MM.1S (cell line): ENCODE measurements at regions not wholly inside any gene's neighbourhood (a gene's known extent, or its start where the extent isn't known, plus 50 kb on each side); places are given as distances from the start of the nearest gene placed in this dataset.

Source experiments
- DNase-seq: peaks from one replicate; pipeline ENCODE4 v3.0.0-alpha.2; 2015
- H2AFZ ChIP-seq: fragments of 300-600 bp; sonication (generic); 2 replicates; pipeline ENCODE4 v1.6.0; 2016; ENCODE audit warnings: antibody characterized with exemption, low read length
- H3F3A ChIP-seq: fragments of 300-600 bp; sonication (generic); 2 replicates; pipeline ENCODE4 v1.6.1; 2016; ENCODE audit warnings: mild to moderate bottlenecking, antibody characterized with exemption, low read length, moderate library complexity, mixed read lengths; ENCODE audit not compliant: insufficient read depth
- H3K27ac ChIP-seq: fragments of 300-600 bp; sonication (generic); 2 replicates; pipeline ENCODE4 v1.5.1; 2016; ENCODE audit warnings: mild to moderate bottlenecking, low read length
- H3K27me3 ChIP-seq: fragments of 300-600 bp; sonication (generic); replicated peaks from 2 replicates; pipeline ENCODE4 v1.6.0; 2016; ENCODE audit warnings: low read length; ENCODE audit not compliant: insufficient read depth
- H3K36me3 ChIP-seq: fragments of 300-600 bp; sonication (generic); replicated peaks from 2 replicates; pipeline ENCODE4 v1.6.1; 2016; ENCODE audit warnings: mild to moderate bottlenecking, low read length, mixed read lengths; ENCODE audit not compliant: insufficient read depth
- H3K4me1 ChIP-seq: fragments of 300-600 bp; sonication (generic); 2 replicates; pipeline ENCODE4 v1.6.1; 2016; ENCODE audit warnings: low read length, mixed read lengths
- H3K4me2 ChIP-seq: fragments of 300-600 bp; sonication (generic); 2 replicates; pipeline ENCODE4 v1.6.0; 2016; ENCODE audit warnings: low read depth, low read length
- H3K4me3 ChIP-seq: fragments of 300-600 bp; sonication (generic); 2 replicates; pipeline ENCODE4 v1.5.1; 2016; ENCODE audit warnings: low read length, mixed read lengths
- H3K79me2 ChIP-seq: fragments of 300-600 bp; sonication (generic); 2 replicates; pipeline ENCODE4 v1.6.1; 2016; ENCODE audit warnings: mixed run types, low read length, mixed read lengths
- H3K9ac ChIP-seq: fragments of 300-600 bp; sonication (generic); 2 replicates; pipeline ENCODE4 v1.6.1; 2016; ENCODE audit warnings: low read length, mixed read lengths
- H3K9me2 ChIP-seq: fragments of 300-600 bp; sonication (generic); replicated peaks from 2 replicates; pipeline ENCODE4 v1.6.1; 2016; ENCODE audit warnings: mild to moderate bottlenecking, low read length, mixed read lengths; ENCODE audit not compliant: insufficient read depth
- H3K9me3 ChIP-seq: fragments of 300-600 bp; sonication (generic); replicated peaks from 2 replicates; pipeline ENCODE4 v1.6.1; 2016; ENCODE audit warnings: mild to moderate bottlenecking, low read length, mixed read lengths; ENCODE audit not compliant: insufficient read depth
- H4K20me1 ChIP-seq: fragments of 300-600 bp; sonication (generic); 2 replicates; pipeline ENCODE4 v1.6.1; 2016; ENCODE audit warnings: mild to moderate bottlenecking, low read length, moderate library complexity, mixed read lengths; ENCODE audit not compliant: insufficient read depth
- EZH2 ChIP-seq: fragments of 300-600 bp; sonication (generic); optimal IDR thresholded peaks from 2 replicates; pipeline ENCODE3; 2017; ENCODE audit warnings: low read depth, mild to moderate bottlenecking, antibody characterized with exemption, low read length, mixed read lengths
- EZH2phosphoT487 ChIP-seq: fragments of 300-600 bp; sonication (generic); IDR thresholded peaks from 2 replicates; pipeline ENCODE4 v1.6.1; 2018; ENCODE audit warnings: antibody characterized with exemption, low read length
- TF ChIP-seq, protein P1 (sequence below): fragments of 300-600 bp; sonication (generic); IDR thresholded peaks from 2 replicates; pipeline ENCODE4 v1.5.1; 2016; ENCODE audit warnings: antibody characterized with exemption, low read length, mixed read lengths

DNA sequence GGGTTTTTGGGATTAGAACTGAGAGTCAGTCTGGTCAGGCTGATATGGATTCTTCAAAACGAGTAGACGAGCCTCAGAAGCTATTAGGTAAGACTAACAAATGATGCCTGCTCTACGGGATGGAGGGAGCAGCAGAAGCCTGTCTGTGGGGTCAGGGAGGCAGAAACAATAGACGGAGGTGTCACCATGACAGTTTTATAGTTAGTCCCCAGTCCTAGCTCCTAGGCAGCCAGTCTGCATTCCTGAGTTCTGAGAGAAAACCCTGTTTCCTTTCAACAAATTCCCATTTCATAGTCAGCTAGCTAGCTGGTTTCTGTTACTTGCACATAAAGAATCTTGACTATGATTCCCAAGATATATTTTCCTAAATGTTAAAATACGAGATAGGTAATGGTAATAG, 542.1 kb downstream of the PID1 start:
- Histone ChIP-seq H3K4me3 (no peak overlapping the region), H2AFZ (no peak overlapping the region), H3K27me3 (no peaks in the 10 kb centered on the region), H3K9me3 (no peaks in the 10 kb centered on the region), H3K4me2 (no peak overlapping the region), H3K27ac (no peak overlapping the region), H3K9ac (no peak overlapping the region), H3K79me2 (no peaks in the 10 kb centered on the region), H3K4me1 (no peaks in the 10 kb centered on the region), H3F3A (no peaks in the 10 kb centered on the region), H4K20me1 (no peaks in the 10 kb centered on the region), H3K36me3 (no peaks in the 10 kb centered on the region), H3K9me2 (no peaks in the 10 kb centered on the region)
- no peak for DNase-seq
- TF ChIP-seq EZH2 (no peak), EZH2phosphoT487 (no peak)
- TF ChIP-seq, protein P1, sequence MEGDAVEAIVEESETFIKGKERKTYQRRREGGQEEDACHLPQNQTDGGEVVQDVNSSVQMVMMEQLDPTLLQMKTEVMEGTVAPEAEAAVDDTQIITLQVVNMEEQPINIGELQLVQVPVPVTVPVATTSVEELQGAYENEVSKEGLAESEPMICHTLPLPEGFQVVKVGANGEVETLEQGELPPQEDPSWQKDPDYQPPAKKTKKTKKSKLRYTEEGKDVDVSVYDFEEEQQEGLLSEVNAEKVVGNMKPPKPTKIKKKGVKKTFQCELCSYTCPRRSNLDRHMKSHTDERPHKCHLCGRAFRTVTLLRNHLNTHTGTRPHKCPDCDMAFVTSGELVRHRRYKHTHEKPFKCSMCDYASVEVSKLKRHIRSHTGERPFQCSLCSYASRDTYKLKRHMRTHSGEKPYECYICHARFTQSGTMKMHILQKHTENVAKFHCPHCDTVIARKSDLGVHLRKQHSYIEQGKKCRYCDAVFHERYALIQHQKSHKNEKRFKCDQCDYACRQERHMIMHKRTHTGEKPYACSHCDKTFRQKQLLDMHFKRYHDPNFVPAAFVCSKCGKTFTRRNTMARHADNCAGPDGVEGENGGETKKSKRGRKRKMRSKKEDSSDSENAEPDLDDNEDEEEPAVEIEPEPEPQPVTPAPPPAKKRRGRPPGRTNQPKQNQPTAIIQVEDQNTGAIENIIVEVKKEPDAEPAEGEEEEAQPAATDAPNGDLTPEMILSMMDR = no peak

DNA sequence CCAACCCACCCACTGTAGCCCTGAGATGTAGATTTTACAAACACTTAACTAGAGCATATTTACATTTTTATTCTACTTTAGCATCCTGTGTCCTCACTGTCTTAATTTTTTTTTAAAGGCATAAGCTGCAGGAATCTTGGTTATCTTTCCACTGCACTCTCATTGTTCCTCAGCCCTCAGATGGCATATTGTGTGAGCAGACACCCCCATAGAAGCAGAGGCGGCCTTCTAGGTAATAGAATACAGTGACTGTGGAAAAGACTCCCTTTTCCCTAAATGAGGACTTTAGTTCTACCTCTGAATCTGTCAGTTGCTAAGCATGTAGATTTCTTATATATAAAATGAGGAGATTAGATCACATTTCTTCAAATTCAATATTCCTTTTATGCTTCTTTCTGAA, 543.5 kb upstream of the SPHKAP start:
- no peak for DNase-seq
- TF ChIP-seq EZH2phosphoT487 (no peak), EZH2 (no peak)
- no peak overlapping the region for H3K27ac ChIP-seq

DNA sequence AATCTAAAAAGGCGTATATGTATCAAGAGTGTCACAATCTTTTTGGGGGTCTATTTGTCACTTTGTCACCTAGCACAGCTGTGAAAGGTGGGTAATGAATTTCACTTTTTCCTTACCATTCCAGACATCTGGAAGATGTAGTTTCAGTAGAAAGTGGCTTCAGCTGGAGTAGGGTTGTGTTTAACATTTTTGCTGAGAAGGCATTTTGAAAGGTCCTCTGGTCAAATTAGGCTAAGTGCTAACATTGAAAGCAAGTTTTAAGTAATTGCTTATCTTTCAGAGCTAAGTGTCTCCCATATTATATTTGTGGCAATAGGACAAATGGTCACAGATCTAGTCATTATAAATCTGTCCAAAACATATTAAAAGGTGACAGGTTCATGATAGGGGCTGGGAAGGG, 542.1 kb upstream of the SPHKAP start:
- Histone ChIP-seq H3K9me3 (no peaks in the 10 kb centered on the region), H3K27ac (no peak overlapping the region), H3K4me2 (no peak overlapping the region), H4K20me1 (no peaks in the 10 kb centered on the region), H3F3A (no peaks in the 10 kb centered on the region), H3K36me3 (no peaks in the 10 kb centered on the region), H2AFZ (no peak overlapping the region), H3K27me3 (no peaks in the 10 kb centered on the region), H3K9ac (no peak overlapping the region), H3K79me2 (no peaks in the 10 kb centered on the region), H3K4me3 (no peak overlapping the region), H3K9me2 (no peaks in the 10 kb centered on the region), H3K4me1 (no peaks in the 10 kb centered on the region)
- TF ChIP-seq EZH2phosphoT487 (no peak), EZH2 (no peak)
- TF ChIP-seq, protein P1 = no peak
- DNase-seq = no peak

More for the DNA sequence above, 543.5 kb upstream of the SPHKAP start:
- Histone ChIP-seq H3K79me2 (no peaks in the 10 kb centered on the region), H4K20me1 (no peaks in the 10 kb centered on the region), H3F3A (no peaks in the 10 kb centered on the region), H3K9ac (no peak overlapping the region), H3K9me2 (no peaks in the 10 kb centered on the region), H3K4me1 (no peaks in the 10 kb centered on the region), H2AFZ (no peak overlapping the region), H3K36me3 (no peaks in the 10 kb centered on the region), H3K9me3 (no peaks in the 10 kb centered on the region), H3K4me2 (no peak overlapping the region), H3K27me3 (no peaks in the 10 kb centered on the region), H3K4me3 (no peak overlapping the region)

DNA sequence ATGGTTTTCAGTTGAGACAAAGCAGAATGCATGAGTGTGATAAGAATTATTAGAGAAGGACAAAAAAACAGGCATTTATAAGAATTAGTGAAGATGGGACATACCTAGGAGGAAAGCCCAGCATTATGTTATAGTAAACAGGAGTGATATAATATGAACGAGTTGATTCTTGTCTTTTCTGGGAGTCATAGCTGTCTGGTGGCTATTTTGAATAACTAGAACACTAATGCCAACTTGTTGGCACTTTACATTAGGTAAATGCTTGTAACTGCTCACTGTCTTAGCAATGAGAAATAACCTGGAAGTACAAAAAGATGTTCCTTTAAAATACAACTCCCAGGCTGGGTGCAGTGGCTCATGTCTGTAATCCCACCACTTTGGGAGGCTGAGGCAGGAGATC, 540.8 kb upstream of the SPHKAP start:
- Histone ChIP-seq H3K4me1 (no peaks in the 10 kb centered on the region), H3K79me2 (no peaks in the 10 kb centered on the region), H3K4me2 (no peak overlapping the region), H4K20me1 (no peaks in the 10 kb centered on the region), H3K27ac (no peak overlapping the region), H3F3A (no peaks in the 10 kb centered on the region), H3K36me3 (no peaks in the 10 kb centered on the region), H3K9me3 (no peaks in the 10 kb centered on the region), H3K9ac (no peak overlapping the region), H3K9me2 (no peaks in the 10 kb centered on the region), H2AFZ (no peak overlapping the region), H3K4me3 (no peak overlapping the region), H3K27me3 (no peaks in the 10 kb centered on the region)
- TF ChIP-seq EZH2phosphoT487 = no peak
- TF ChIP-seq, protein P1 = no peak
- no peak for TF ChIP-seq EZH2
- no peak for DNase-seq
